ENCODE measurements at regions not wholly inside any gene's neighbourhood (a gene's known extent, or its start where the extent isn't known, plus 50 kb on each side); places are given as distances from the start of the nearest gene placed in this dataset.

DNA sequence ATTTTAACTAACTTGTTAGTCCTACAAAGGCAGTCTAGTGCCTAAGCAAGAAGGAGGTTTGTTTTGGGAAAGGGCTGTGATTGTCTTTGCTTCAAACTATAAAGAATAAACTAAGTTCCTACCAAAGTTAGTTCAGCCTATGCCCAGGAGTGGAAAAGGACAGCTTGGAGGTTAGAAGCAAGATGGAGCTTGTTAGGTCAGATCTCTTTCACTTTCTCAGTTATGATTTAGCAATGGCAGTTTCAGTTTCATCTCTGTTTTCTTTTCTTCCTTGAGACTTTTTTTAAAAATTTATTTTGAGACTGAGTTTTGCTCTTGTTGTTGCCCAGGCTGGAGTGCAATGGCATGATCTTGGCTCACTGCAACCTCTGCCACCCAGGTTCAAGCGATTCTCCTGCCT is 82.9 kb upstream of the NLGN4X start:
- TF ChIP-seq CHD1 (IDR thresholded peaks at IDR 0.05; ENCODE audit: low read depth, low read length), result no peak
- no peak for TF ChIP-seq BCL11A (IDR thresholded peaks at IDR 0.05; ENCODE audit: low read depth, low read length)
- no peak for TF ChIP-seq ZNF274 (IDR thresholded peaks at IDR 0.05; ENCODE audit: insufficient read depth, insufficient read length)
- TF ChIP-seq EZH2 (IDR thresholded peaks at IDR 0.05; ENCODE audit: borderline replicate concordance, control insufficient read depth, low read depth, low read length), result no peak
- no peak for TF ChIP-seq POLR2A (IDR thresholded peaks at IDR 0.05; ENCODE audit: low read depth, low read length)
- no peak for TF ChIP-seq RELA (IDR thresholded peaks at IDR 0.05; ENCODE audit: borderline replicate concordance, partially characterized antibody)
- TF ChIP-seq, protein P1, sequence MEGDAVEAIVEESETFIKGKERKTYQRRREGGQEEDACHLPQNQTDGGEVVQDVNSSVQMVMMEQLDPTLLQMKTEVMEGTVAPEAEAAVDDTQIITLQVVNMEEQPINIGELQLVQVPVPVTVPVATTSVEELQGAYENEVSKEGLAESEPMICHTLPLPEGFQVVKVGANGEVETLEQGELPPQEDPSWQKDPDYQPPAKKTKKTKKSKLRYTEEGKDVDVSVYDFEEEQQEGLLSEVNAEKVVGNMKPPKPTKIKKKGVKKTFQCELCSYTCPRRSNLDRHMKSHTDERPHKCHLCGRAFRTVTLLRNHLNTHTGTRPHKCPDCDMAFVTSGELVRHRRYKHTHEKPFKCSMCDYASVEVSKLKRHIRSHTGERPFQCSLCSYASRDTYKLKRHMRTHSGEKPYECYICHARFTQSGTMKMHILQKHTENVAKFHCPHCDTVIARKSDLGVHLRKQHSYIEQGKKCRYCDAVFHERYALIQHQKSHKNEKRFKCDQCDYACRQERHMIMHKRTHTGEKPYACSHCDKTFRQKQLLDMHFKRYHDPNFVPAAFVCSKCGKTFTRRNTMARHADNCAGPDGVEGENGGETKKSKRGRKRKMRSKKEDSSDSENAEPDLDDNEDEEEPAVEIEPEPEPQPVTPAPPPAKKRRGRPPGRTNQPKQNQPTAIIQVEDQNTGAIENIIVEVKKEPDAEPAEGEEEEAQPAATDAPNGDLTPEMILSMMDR (IDR thresholded peaks at IDR 0.05 in 2 of 3, conservative IDR thresholded peaks at IDR 0.05 in 1 of 3; ENCODE audit: control insufficient read depth in 2 of 3, extremely low read depth in 1 of 3, insufficient read depth in 1 of 3, low read depth in 3 of 3, low read length in 3 of 3), result no peak
- TF ChIP-seq ZZZ3 (IDR thresholded peaks at IDR 0.05; ENCODE audit: control insufficient read depth, insufficient read length, low read depth), result no peak
- no peak for TF ChIP-seq ETV6 (conservative IDR thresholded peaks at IDR 0.05 in 1 of 2, IDR thresholded peaks at IDR 0.05 in 1 of 2; ENCODE audit: borderline replicate concordance in 1 of 2, low read depth in 1 of 2)
- TF ChIP-seq, protein P2, sequence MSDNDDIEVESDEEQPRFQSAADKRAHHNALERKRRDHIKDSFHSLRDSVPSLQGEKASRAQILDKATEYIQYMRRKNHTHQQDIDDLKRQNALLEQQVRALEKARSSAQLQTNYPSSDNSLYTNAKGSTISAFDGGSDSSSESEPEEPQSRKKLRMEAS (IDR thresholded peaks at IDR 0.05; ENCODE audit: low read depth, low read length), result no peak
- TF ChIP-seq KDM1A (IDR thresholded peaks at IDR 0.05; ENCODE audit: borderline replicate concordance), result no peak
- TF ChIP-seq SMAD1 (IDR thresholded peaks at IDR 0.05; ENCODE audit: low read depth, partially characterized antibody), result no peak
- no peak for TF ChIP-seq JUNB (IDR thresholded peaks at IDR 0.05)

Data from GM12878 (cell line).